Stimulated activated CD4-positive, alpha-beta T cell treated with anti-CD3 and anti-CD28 coated beads, Interleukin-15, amount 100 ng/mL, for 48 hours (primary cell): ENCODE measurements at regions not wholly inside any gene's neighbourhood (a gene's known extent, or its start where the extent isn't known, plus 50 kb on each side); places are given as distances from the start of the nearest gene placed in this dataset.

Source experiments
- DNase-seq, 2 donors: peaks; one replicate each; pipeline ENCODE4 v3.0.0-alpha.2; 2020; ENCODE audit warnings: low read depth in 2 of 2

DNA sequence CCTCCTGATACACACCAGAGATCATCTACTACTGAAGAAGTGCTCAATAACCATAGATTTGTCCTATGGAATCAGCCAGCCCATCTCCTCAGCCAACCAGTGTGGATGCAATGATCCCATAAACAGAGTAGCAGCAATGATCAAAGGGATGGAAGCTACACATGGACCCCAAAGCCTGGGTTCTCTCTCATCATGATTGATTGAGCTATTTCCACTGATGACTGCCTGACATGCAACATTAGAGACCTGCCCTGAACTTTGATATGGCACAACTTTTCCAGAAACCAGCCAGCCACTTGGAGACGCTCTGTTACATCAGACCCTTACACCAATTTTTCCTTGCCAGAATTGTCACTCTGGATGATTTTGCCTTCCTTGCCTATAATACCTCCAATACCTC lies 471.6 kb downstream of the BUD13 start:
- no peak for DNase-seq

DNA sequence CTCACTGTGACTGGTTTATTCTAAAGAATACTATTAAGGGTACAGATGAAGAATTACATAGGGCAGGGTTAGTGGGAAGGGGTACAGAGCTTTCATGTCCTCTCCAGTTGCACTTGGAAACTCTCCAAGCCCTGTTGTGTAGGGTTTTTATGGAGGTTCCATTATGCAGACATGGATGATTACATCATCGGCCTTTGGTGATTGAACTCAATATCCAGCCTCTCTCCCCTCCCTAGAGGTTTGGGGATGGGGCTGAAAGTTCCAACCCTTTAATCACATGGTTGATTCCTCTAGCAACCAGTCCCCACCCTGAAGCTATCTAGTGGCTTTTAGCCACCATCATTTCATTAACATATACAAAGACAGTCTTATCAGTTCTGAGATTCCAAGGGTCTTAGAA lies 472.6 kb downstream of the BUD13 start:
- DNase-seq: no peak

DNA sequence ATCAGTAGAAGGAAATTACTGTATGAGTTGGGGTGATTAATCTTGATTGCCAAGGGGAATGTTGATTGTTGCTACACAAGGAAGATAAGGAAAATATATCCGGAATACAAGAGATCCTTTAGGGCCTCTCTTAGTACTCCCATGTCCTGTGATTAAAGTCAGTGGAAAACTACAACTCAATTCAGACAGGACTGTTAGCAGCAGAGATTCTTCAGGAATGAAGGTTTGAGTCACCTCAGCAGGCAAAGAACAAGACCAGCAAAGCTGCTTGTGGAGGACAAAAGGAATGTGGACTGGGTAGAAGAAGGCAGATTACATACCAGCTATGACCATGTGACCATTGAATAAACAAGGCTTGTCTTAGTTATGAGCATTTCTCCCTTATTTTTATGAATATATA lies 478.2 kb downstream of the BUD13 start:
- DNase-seq: no peak

DNA sequence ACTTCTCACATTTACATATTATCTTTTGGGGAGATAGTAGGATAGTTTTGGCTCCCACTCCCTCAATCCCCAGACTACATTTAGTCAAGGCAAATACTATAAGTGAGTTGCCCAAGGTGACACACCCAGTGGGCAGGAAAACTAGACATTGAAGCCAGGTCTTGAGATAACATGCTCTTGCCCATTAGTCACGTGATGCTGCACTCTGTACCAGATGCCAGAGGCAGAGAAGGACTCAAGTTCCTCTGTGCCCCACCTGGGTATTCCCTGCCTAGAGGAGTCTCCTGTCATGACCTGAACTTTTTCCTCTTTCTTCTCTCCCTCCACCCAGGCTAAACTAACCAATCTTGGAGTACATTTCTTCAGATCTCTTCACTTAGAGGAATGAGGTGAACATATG lies 484.9 kb downstream of the BUD13 start:
- no peak for DNase-seq

DNA sequence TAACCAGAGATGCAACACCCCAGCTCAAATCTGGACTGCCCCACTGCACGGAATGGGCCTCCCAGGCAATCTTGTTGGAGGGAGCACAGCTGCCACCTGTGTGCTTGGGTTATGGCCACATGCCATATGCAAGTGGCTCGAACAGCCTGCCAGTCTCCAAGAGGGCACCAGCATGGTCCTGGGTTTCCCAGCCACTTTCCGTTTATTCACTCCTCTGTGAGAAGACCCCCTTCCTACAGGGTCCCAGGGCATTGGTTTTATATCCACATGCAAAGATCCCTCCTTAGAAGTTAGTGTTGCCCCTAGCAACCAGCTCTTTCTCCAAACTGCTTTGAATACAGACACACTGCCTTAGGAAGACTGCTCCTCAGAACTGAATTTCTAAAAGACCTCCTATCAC lies 487.8 kb downstream of the BUD13 start:
- no peak for DNase-seq

DNA sequence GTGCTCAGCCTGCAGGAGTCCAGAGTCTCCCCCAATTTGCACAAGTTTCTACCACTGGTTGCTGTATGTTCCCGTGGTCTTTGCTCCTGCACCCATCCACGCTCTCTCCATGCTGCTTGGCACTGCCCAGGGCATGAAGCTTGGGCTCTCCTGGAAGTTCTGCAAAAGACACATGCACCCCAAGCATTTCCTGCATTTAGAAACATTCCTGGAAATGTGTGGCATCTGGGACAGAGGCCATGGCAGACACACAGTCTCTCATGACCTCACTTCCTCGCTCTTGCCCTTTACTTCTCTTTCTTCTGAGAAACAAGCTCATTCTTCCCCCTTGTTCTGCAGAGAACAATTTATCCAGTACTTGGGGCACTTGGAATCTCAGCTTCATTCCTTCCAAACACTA lies 489.5 kb downstream of the BUD13 start:
- DNase-seq: no peak

DNA sequence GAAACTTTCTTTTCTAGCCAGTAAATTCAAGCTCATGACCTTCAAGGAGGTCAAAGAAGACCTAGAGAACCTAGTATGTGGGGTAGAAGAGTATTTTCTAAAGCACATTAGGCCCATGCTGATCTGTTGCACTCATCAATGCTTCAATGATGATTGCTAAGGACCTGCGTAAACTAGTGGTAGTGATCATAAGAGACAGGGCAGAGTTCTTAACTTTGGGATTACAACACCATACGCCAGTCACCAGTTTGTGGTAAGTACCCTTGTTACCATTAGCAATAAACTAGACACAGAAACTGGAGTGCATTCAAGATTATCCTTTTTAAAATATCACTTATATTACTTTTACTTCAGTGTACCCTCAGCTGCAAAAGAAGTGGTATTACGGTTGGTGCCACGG lies 490.3 kb downstream of the BUD13 start:
- DNase-seq: no peak

DNA sequence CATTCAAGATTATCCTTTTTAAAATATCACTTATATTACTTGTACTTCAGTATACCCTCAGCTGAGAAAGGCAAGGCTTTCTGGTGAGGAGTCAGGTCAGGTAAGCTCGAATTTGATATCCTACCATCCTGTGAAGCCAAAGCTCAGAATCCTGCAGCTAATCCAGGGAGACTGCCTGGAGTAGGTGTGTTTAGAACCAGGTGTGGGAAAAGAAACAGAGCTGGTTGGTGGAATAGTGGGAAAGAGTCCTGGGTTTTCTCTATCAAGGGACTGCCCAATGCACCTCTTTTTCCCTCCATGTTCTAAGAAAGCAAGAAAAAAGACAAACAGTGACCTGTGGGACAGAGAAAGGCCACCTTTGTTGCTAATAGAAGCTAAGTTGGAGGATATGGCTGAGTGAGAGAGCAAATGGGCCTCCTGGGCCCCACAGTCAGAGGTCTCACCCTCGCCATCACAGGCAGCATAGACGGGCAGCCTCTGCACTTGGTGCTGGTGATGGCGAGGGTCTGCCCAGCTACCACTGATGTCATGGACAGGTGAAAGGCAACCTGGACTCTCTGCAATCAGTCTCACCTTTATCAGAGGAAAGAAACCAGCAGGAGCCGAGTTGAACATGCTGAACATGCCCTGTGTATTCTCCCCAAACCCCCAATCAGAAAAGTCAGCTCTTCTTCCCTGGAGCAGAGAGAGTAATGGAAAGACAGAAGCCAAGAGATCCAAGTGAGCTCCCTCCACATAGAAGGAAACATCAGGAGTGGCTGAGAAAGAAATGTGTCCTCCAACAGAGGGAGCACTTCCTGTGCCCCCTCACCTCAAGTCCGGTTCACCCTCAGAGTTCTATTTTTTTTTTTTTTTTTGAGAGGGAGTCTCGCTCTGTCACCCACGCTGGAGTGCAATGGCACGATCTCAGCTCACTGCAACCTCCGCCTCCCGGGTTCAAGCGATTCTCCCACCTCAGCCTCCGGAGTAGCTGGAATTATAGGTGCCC lies 491.3 kb downstream of the BUD13 start:
- no peak for DNase-seq

DNA sequence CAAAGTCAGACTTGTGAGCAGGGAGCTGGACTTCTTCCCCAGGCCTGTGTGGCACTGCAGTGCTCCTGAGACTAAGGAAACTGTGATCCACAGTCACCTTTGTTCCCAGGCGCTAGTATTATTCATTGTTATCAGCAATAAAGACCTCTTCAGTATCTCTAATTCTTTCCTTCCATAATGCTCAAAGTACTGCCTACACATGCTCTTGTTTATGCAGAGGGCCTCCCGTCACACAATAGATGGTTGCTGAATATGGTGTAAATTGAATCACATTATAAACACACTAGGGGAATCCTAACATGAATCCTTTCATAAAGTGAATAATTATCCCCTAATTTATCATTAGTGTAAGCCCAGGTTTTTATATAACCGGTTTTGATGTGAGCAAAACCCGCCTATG lies 493.3 kb downstream of the BUD13 start:
- no peak for DNase-seq

DNA sequence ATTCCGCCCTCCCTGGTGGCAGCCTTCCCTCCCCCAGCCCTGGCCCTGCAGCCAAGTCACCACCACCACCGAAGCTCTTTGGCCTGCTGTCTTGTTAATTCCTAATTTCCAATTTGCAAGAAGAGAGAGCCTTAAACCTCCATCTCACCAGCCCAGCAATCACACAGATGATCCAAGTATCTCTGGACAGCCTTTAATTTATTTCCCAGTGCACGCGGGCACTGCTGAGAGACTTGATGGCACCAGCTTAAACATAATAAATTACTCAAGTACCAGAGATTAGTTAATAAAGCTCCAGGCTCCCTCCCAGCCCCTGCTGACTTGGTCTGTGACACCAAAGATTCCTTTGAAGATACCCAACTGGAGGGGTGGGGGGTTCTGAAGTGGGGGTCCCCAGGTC lies 494.7 kb downstream of the BUD13 start:
- no peak for DNase-seq

DNA sequence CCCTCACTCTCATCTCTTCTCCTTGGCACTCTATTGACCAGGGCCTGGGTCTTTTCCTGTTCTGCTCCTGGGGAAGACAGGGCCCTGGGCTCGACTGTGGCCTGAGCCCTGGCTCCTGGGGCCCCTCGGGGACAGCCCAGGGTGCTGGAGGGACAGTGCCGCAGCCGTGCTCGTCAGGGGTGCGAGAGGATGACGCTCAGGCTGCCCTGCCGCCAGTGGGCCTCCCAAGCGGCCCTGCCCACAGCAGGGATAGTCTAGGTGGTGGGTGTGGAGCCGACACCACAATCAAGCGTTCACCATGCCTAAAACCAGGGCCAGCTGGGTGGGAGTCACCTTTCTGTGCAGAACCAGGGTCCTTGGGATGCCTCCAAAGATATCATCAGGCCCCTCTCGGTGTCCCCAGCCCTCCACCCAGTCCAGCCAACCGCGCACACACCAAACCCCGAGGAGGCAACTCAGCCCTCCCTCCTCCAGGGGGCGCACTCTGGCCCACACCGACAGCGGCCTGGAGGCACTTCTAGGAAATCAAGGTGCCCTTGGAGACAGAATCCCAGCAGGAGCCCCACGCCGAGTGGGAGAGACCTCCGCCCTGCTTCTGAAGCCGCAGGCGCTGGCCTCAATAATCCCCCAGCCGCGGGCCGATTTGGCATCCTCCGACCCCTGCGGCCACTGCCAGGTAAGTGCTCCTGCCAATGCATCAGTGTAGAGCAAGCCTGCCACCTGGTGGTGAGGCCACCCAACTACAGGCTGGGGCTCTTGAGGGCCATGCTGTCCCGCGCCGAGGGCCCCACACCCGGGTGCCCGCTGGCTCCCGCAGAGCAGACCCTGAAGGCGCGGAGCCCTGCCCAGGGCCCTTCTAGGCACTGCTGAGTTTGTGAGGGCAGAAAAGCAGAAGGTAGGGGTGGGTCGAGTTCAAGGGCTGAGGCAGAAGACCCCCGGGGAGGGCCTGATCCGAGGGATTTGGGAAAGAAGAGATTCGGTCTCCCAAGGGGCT lies 496.4 kb downstream of the BUD13 start:
- peak; percentile 59 to 74 for DNase-seq

DNA sequence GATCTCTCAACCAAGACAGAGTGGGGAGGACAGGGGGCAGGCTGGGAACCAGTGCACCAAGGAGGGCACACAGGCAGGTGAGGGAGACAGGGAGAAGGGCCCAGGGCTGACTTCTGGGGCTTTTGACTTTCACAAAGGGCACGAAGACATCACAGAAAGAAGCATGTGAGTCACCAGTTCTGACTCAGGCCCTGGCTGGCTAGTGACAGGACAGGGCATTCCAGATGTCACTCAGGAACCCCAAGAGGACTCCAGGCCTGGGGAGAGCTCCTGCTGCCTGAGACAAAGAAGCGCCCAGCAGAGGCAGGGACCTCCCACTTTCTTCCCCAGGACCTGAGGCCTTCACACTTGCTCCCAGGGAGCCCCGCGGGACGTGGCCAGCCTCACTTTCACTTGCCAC lies 497.2 kb downstream of the BUD13 start:
- DNase-seq: no peak

DNA sequence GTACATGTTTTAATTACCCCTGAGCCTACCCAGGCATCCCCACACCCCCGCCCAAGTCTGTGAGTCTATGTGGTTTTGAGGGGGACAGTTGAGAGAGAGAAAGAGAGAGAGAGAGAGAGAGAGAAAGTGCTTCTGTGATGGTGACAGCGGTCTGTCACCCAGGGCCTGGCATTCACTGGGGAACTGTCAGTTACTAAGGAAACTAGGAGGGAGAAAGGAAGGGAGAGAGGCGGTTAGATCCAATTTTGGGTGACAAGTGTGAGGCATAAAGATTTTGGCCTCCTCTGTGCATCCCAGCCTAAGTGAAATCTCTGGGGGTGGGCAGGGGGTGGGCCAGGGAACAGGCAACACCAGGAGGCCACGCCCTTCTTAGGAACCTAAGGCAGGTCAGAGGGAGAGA lies 498.3 kb downstream of the BUD13 start:
- DNase-seq: no peak

DNA sequence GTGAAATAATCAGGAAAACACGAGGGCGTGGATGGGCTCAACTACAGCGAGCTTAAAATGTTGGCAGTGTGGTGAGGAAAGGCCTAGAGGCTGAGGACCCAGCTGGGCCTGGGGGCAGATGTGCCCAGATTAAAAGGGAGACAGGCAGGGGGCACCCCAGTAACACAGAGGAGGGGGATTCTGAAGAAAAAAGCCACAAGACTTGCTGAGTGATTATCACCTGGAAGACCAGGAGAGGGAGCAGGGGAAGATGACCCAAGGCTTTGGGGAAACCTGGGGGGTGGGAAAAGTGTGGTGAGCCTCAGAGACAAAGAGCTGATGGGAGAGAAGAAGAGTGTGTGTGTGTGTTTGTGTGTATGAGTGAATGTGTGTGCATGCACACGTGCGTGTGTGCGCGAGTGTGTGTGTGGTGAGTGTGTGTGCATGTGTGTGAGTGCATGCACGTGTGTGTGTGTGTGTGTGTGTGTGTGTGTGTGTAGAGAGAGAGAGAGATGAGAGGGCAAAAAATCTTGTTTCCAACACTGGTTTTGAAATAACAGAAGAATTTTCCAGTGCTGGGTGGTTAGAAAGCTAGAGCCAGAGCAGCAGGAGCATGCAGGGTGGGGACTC lies 500.5 kb downstream of the BUD13 start:
- DNase-seq: no peak

DNA sequence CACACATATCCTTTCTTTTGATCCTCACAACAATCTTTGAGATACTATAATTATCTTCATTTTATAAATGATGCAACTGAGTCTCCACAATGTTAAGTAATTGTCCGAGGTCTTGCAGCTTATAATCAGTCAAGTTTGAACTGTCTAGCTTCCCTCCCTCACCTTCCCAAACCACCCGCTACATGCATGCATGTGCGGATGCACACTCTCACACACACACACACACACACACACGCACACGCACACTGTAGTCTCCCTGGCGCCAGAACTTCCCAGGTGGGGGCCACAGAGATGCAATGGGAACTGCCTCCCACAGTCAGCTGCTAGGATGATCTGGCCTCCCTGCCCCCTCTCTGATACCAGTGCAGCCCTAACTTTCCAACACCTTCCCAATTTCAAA lies 501.3 kb downstream of the BUD13 start:
- no peak for DNase-seq

DNA sequence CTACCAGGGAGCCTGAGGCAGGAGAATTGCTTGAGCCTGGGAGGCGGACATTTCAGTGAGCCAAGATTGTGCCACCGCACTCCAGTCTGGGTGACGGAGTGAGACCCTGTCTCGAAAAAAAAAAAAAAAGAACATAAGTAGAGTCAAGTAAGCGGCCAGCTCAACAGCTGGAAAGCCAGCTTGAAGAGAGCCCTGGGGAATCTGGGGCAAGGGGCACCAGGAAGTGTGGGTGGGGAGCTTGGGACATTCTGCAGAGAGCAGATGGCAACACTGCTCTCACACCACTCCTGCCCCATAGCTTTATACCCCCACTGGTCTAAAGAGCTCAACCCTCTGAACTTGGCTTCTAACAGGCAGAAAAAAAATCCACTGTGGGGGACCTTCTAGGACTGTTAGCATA lies 505.6 kb downstream of the BUD13 start:
- no peak for DNase-seq

DNA sequence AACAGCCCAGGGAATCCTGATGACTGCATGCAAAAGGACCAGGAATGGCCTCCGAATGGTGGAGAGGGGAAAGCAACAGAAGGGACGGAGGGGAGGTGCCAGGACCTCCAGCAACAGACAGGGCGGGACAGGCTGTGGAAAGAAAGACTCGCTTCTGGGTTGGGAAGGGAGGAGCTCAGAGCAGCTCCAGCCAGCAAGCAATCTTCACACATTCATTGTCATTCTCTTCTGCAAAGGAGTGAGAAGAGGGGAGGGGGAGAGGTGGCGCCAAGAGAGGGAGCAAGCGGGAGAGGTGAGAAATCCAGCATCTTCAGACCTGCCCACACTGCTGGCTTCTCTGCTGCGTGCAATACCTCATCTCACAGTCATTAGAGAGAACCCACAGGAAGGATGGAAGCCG lies 509.0 kb downstream of the BUD13 start:
- no peak for DNase-seq

DNA sequence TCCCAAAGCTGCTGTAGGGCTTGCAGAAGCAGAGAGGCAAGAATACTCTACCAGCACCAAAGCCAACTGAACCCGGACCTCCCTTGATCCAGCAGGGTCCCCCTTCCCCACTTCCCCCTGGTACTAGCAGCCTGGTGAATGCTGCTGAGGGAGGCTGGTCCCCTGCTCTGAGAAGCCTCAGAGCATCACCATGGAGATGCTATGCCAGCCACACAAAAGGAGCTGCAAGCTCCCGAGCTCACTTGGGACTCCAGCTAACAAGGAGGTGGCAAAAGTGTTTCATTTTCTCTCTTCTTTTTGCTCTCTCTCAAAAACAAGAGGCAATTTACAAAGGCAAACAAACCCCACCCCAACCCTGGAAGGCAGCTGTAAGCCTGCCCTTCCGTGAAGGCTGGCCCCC lies 509.8 kb downstream of the BUD13 start:
- DNase-seq: no peak

DNA sequence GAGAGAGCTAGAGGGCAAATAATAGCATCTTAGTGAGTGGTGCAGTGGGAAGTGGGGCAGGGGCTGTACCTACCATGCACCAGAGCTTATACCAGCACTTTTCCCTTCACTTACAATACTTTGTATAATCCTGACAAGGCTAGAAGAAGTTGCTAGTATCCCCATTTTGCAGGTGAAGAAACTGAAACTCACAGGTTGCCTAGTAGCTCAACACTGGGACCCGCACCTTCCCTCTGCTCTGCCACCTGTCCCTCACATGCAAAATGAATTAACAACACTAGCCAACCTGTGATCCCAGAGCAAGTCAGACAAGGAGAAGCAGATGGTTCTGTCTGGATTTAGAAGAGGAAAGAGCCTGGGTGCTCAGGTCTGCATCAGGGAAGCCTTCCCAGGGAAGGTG lies 510.4 kb downstream of the BUD13 start:
- no peak for DNase-seq

DNA sequence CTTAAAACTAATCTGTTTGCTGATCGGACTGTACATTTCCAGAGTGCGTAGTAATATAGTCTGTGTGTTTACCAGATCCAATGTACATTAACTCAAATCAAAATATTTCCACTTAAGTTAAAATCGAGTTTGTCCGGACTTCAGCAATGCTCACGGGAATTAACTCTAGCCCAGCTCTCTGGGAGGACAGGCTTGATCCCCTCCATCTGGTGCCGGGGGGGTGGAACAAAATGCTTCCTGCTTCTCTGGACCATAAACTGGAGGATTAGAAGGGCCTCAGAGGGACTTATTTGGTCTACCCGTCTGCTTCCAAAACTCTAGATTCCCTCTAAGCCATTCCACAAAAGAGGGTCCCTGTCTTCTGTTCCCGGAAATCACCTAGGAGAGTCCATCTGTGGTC lies 511.2 kb downstream of the BUD13 start:
- DNase-seq: no peak

DNA sequence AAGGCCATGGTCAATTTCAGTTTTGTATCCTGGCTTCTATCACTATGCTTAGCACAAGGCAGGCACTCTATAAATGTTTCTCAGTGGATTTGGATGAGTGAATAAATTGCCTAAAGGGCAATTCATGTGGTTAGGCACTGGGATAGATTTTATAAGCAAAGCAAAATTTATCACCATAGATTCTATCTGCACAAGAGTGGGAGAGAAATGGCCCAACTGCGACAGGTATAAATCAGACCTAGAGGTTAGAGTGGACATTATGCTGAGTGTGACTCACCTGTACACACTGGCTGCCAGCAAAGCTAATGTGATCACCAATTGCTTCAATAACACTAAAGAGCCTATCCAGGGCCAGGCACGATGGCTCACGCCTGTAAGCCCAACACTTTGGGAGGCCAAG lies 514.0 kb downstream of the BUD13 start:
- DNase-seq: no peak

DNA sequence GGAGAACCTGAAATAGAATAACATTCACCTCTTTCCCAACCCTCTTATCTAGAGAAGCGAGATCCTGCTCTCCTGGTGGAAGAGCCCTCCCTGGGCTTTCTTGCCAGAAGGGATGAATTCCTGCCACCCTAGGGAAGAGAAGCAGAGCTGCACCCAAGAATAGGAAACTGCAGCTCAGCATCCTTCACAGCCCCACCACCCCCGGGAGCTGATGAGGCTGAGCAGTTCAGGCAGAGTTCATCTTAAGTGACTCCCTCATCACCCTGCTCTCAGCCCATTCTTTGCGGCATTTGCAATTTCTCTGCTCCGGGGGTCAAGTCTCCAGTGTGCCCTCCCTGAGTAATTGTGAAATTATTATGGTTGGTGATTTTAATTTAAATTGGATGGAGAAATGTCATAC lies 514.9 kb downstream of the BUD13 start:
- DNase-seq: no peak
